ENCODE measurements at regions not wholly inside any gene's neighbourhood (a gene's known extent, or its start where the extent isn't known, plus 50 kb on each side); places are given as distances from the start of the nearest gene placed in this dataset.

- no peak for TF ChIP-seq CTCF (IDR thresholded peaks at IDR 0.05)
- Histone ChIP-seq H3K9me3 (no peaks in the 10 kb centered on the region), H3K36me3 (no peaks in the 10 kb centered on the region), H3K27me3 (no peaks in the 10 kb centered on the region), H3K4me1 (peaks cover 0 to 27% (median 0%) of the 10 kb centered on the region in 9 donors), H3K27ac (no peak overlapping the region), H3K4me3 (no peak overlapping the region)
- ATAC-seq (no peak), DNase-seq (no peak)
- intact Hi-C loops (cut with DNase I): no loop called here
- WGBS, 2 donors: 20 to 30% methylated on average over 1 of the region's 1 CpG
These were observed 191.1 kb upstream of the DDI1 start for GRCh38 chr11:103845331-103845730.

- Histone ChIP-seq H3K9me3 (no peaks in the 10 kb centered on the region), H3K27ac (no peak overlapping the region), H3K27me3 (no peaks in the 10 kb centered on the region), H3K36me3 (no peaks in the 10 kb centered on the region), H3K4me1 (peaks cover 0 to 37% (median 0%) of the 10 kb centered on the region in 9 donors), H3K4me3 (no peak overlapping the region)
- TF ChIP-seq CTCF (IDR thresholded peaks at IDR 0.05): no peak
- intact Hi-C loops (cut with DNase I): no loop called here
- DNase-seq: no peak
- 90 to 95% methylated on average over 5 of the region's 5 CpGs for WGBS, 2 donors
- ATAC-seq: no peak
These were observed 187.8 kb upstream of the DDI1 start for GRCh38 chr11:103848686-103849085.

GRCh38 chr11:103849366-103849765 is 187.1 kb upstream of the DDI1 start:
- H3K4me1 ChIP-seq: peaks cover 0 to 37% (median 0%) of the 10 kb centered on the region in 9 donors
- 57 to 60% methylated on average over 3 of the region's 3 CpGs for WGBS, 2 donors
- ATAC-seq: peak in 2 of 8 donors; percentile 48 to 78
- no peak overlapping the region for H3K27ac ChIP-seq
- H3K4me3 ChIP-seq: no peak overlapping the region
- TF ChIP-seq CTCF (IDR thresholded peaks at IDR 0.05): no peak
- no peak for DNase-seq
- no peaks in the 10 kb centered on the region for H3K9me3 ChIP-seq
- H3K36me3 ChIP-seq: no peaks in the 10 kb centered on the region
- H3K27me3 ChIP-seq: no peaks in the 10 kb centered on the region
- intact Hi-C loops (cut with DNase I): no loop called here

DNA sequence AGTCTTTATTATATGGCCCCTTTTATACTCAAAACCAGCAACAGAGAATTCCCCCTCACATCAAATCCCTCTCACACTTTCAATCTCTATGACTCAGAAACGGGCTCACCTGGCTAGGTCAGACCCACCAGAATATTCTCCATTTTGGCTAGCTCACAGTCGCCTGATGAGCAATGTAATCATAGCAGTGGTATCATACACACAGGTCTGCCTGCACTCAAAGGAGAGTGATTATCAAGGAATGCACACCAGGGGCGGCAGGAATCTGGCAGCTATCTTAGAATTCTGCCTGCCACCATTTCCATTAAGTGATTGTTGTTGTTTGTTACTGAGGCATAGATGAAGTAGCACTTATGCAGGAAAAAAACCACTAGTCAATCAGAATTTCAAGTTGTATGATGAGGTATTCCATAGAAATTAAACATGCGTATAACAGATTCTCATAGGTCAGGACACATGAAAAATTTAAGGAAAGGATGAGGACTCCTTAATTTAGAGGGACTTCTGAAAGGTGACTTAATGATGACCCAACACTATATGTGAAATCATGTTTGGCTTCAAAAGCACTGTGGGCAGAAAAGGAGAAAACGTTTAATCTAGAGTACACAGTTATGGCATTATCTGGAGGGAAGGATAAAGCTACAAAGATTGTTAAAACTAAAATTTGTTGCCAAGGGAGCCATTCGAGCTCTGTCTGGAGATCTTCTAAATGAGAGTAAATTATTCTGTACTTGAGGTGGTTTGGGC is 185.8 kb upstream of the DDI1 start:
- ATAC-seq (peak in 1 of 8 donors; percentile 41), DNase-seq (no peak)
- Histone ChIP-seq H3K36me3 (no peaks in the 10 kb centered on the region), H3K27ac (peak overlapping the region in 5 of 10 donors; percentile 5 to 63 (median 19)), H3K9me3 (no peaks in the 10 kb centered on the region), H3K27me3 (no peaks in the 10 kb centered on the region), H3K4me1 (peaks cover 0 to 26% (median 0%) of the 10 kb centered on the region in 9 donors), H3K4me3 (no peak overlapping the region)
- whole genome bisulfite sequencing, 2 donors: 53 to 64% methylated on average over 6 of the region's 6 CpGs
- intact Hi-C loops (cut with DNase I): no loop called here
- no peak for TF ChIP-seq CTCF (IDR thresholded peaks at IDR 0.05)
